Keratinocyte (primary cell): ENCODE measurements at regions not wholly inside any gene's neighbourhood (a gene's known extent, or its start where the extent isn't known, plus 50 kb on each side); places are given as distances from the start of the nearest gene placed in this dataset.

ENCODE experiments used
- EZH2 ChIP-seq: IDR thresholded peaks from one replicate; pipeline ENCODE4 v1.6.1; 2012; ENCODE audit warnings: inconsistent platforms, mild to moderate bottlenecking, low read length, moderate library complexity
- TF ChIP-seq, protein P1 (sequence below), 3 experiments: IDR thresholded peaks in 1 of 3; conservative IDR thresholded peaks in 1 of 3; optimal IDR thresholded peaks in 1 of 3; 2 replicates in 2 of 3; 3 replicates in 1 of 3; pipeline versions ENCODE3 to v1.5.1; 2011; ENCODE audit warnings: low read length in 3 of 3, mild to moderate bottlenecking in 3 of 3, moderate library complexity in 2 of 3, control low read depth in 1 of 3, inconsistent platforms in 1 of 3; ENCODE audit not compliant: insufficient read depth in 2 of 3; ENCODE audit errors: extremely low read depth in 1 of 3

DNA sequence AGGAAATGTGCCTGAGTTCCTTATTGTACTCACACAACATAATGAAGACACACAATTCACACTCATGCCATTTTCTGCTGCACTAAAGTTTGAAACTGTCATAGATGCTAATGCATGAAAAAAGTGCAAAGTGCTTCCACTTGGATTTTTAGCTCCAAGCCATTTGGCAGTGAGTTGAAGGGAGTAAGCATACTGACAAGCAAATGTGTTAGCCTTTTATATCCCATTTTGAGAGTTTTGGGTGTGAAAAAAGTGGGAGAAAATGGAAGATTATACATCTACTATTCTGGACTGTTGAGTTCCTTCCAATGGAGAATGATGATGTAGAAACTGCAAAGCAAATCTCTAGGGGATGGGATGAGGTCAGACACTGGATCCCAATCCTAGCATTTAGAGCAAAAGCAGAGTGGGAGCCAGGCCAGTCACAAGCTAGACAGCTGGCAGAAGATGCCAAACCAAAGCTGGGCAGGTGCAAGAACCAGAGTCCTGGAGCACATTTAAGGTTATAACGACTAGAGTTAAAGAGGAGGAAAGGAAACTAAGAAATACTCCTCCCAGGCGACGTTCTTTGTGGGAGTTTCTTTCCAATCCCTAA, 216.8 kb downstream of the FBXO8 start:
- TF ChIP-seq, protein P1, sequence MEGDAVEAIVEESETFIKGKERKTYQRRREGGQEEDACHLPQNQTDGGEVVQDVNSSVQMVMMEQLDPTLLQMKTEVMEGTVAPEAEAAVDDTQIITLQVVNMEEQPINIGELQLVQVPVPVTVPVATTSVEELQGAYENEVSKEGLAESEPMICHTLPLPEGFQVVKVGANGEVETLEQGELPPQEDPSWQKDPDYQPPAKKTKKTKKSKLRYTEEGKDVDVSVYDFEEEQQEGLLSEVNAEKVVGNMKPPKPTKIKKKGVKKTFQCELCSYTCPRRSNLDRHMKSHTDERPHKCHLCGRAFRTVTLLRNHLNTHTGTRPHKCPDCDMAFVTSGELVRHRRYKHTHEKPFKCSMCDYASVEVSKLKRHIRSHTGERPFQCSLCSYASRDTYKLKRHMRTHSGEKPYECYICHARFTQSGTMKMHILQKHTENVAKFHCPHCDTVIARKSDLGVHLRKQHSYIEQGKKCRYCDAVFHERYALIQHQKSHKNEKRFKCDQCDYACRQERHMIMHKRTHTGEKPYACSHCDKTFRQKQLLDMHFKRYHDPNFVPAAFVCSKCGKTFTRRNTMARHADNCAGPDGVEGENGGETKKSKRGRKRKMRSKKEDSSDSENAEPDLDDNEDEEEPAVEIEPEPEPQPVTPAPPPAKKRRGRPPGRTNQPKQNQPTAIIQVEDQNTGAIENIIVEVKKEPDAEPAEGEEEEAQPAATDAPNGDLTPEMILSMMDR (optimal IDR thresholded peaks at IDR 0.05 in 1 of 3, IDR thresholded peaks at IDR 0.05 in 1 of 3, conservative IDR thresholded peaks at IDR 0.05 in 1 of 3; ENCODE audit: extremely low read depth in 1 of 3, insufficient read depth in 2 of 3, low read length in 3 of 3) = no peak
- no peak for TF ChIP-seq EZH2
